B cell (primary cell): ENCODE measurements at regions not wholly inside any gene's neighbourhood (a gene's known extent, or its start where the extent isn't known, plus 50 kb on each side); places are given as distances from the start of the nearest gene placed in this dataset.

Experiments used
- ATAC-seq: fragments of 200-7000 bp; cut with Tn5 transposase; one replicate; pipeline ENCODE4 v1.10.0; 2021; ENCODE audit warnings: low read depth, mild to moderate bottlenecking, moderate number of reproducible peaks, moderate library complexity
- CTCF ChIA-PET: fragments of 350-600 bp; sonication (Branson Sonifier 250); formaldehyde crosslinking; loops from one replicate; lab custom pipeline; 2021; ENCODE audit warnings: antibody characterized with exemption, inconsistent platforms; lab: Charles Lee
- POLR2A ChIA-PET: fragments of 350-600 bp; sonication (Branson Sonifier 250); formaldehyde crosslinking; loops from one replicate; lab custom pipeline; 2021; ENCODE audit warnings: antibody characterized with exemption; lab: Charles Lee
- DNase-seq: peaks from one replicate; pipeline ENCODE4 v3.0.0; 2013
- H2AFZ ChIP-seq: 2 replicates; pipeline ENCODE4 v1.6.1; 2012; ENCODE audit warnings: mild to moderate bottlenecking, low read depth, low read length; ENCODE audit not compliant: insufficient read depth, poor library complexity, severe bottlenecking
- H3K27ac ChIP-seq, 2 donors: 1 replicate in 1 of 2; 2 replicates in 1 of 2; pipeline ENCODE4 v1.5.1; 2012 to 2013; ENCODE audit warnings: low read length in 2 of 2, mild to moderate bottlenecking in 2 of 2, moderate library complexity in 1 of 2
- H3K27me3 ChIP-seq, 4 experiments: fragments of 200-600 bp in 1 of 4; sonication (generic) in 1 of 4; replicated peaks in 1 of 4; 1 replicate in 2 of 4; 2 replicates in 2 of 4; pipeline versions ENCODE4 v1.6.1 to v1.7.0; 2013 to 2016; ENCODE audit warnings: low read length in 3 of 4, mild to moderate bottlenecking in 2 of 4, mixed read lengths in 1 of 4, moderate library complexity in 1 of 4; ENCODE audit not compliant: insufficient read depth in 4 of 4, control insufficient read depth in 3 of 4; ENCODE audit errors: control extremely low read depth in 1 of 4
- H3K36me3 ChIP-seq, 2 experiments: replicated peaks in 1 of 2; 1 replicate in 1 of 2; 2 replicates in 1 of 2; pipeline versions ENCODE4 v1.6.1 to v1.7.1; 2013; ENCODE audit warnings: low read length in 1 of 2; ENCODE audit not compliant: insufficient read depth in 2 of 2, control insufficient read depth in 1 of 2; ENCODE audit errors: control extremely low read depth in 1 of 2, extremely low read depth in 1 of 2
- H3K4me1 ChIP-seq, 2 donors: fragments of 200-600 bp in 1 of 2; sonication (generic) in 1 of 2; 1 replicate in 1 of 2; 2 replicates in 1 of 2; pipeline versions ENCODE4 v1.5.1 to v1.6.1; 2013 to 2017; ENCODE audit warnings: low read length in 2 of 2; ENCODE audit not compliant: control insufficient read depth in 2 of 2, insufficient read depth in 2 of 2
- H3K4me2 ChIP-seq: replicated peaks from 2 replicates; pipeline ENCODE3; 2012; ENCODE audit warnings: mild to moderate bottlenecking, low read depth, low read length; ENCODE audit not compliant: poor library complexity, severe bottlenecking
- H3K4me3 ChIP-seq, 5 experiments: fragments of 200-600 bp in 1 of 5; sonication (generic) in 1 of 5; 1 replicate in 3 of 5; 2 replicates in 2 of 5; pipeline versions ENCODE4 v1.5.1 to v1.7.0; 2011 to 2016; ENCODE audit warnings: low read length in 4 of 5, mild to moderate bottlenecking in 4 of 5, low read depth in 2 of 5, control low read depth in 1 of 5, moderate library complexity in 1 of 5; ENCODE audit not compliant: insufficient read depth in 1 of 5; ENCODE audit errors: control extremely low read depth in 1 of 5, extremely low read depth in 1 of 5
- H3K79me2 ChIP-seq: fragments of 200-600 bp; sonication (generic); one replicate; pipeline ENCODE4 v1.6.0; 2016; ENCODE audit warnings: low read length; ENCODE audit not compliant: control insufficient read depth, insufficient read depth
- H3K9ac ChIP-seq: fragments of 200-600 bp; sonication (generic); 2 replicates; pipeline ENCODE4 v1.6.1; 2017; ENCODE audit warnings: mild to moderate bottlenecking, low read length, moderate library complexity
- H3K9me3 ChIP-seq, 3 donors: one replicate each; pipeline versions ENCODE4 v1.6.1 to v1.7.1; 2013; ENCODE audit warnings: low read length in 2 of 3; ENCODE audit not compliant: control insufficient read depth in 2 of 3, insufficient read depth in 1 of 3; ENCODE audit errors: control extremely low read depth in 1 of 3
- H4K20me1 ChIP-seq: 2 replicates; pipeline ENCODE4 v1.6.0; 2012; ENCODE audit warnings: mild to moderate bottlenecking, low read length; ENCODE audit not compliant: insufficient read depth, control insufficient read depth, poor library complexity, severe bottlenecking
- H3K27ac Mint-ChIP-seq: one replicate; pipeline ENCODE4 v1.8.0; 2021; ENCODE audit warnings: mixed read lengths
- H3K27me3 Mint-ChIP-seq: one replicate; pipeline ENCODE4 v1.8.0; 2021; ENCODE audit warnings: mixed read lengths
- H3K4me1 Mint-ChIP-seq: one replicate; pipeline ENCODE4 v1.8.0; 2021; ENCODE audit warnings: mixed read lengths
- H3K4me3 Mint-ChIP-seq: one replicate; pipeline ENCODE4 v1.8.0; 2021; ENCODE audit warnings: mixed read lengths
- H3K9me3 Mint-ChIP-seq: one replicate; pipeline ENCODE4 v1.8.0; 2022; ENCODE audit warnings: mixed read lengths; ENCODE audit not compliant: insufficient read depth
- CTCF ChIP-seq: fragments of 200-600 bp; IDR thresholded peaks from one replicate; pipeline ENCODE4 v1.8.0; 2022; ENCODE audit warnings: antibody characterized with exemption, mild to moderate bottlenecking
- EZH2 ChIP-seq: IDR thresholded peaks from 2 replicates; pipeline ENCODE4 v1.6.1; 2012; ENCODE audit warnings: borderline replicate concordance, low read depth, mild to moderate bottlenecking, moderate library complexity, low read length; ENCODE audit not compliant: insufficient read depth, poor library complexity, severe bottlenecking
- WGBS: methylation state at CpG from one replicate; pipeline ENCODE4 v1.1.5; 2013; ENCODE audit warnings: missing lambda C conversion rate; ENCODE audit not compliant: insufficient coverage; 5-methylcytosine and 5-hydroxymethylcytosine counted together
- intact Hi-C: fragments of 100-400 bp; cut with micrococcal nuclease; formaldehyde crosslinking; loops from one replicate; pipeline ENCODE4 v1.10.0; 2022

- no peak for ATAC-seq
- H3K9me3 Mint-ChIP-seq: no peaks in the 10 kb centered on the region
- no CpG with 5 or more reads among the region's 2 CpGs for WGBS
Observed at GRCh38 chr3:118000219-118000618, 1034.4 kb downstream of the IGSF11 start.

GRCh38 chr3:118001380-118001779 is 1033.3 kb downstream of the IGSF11 start:
- no peak overlapping the region for H3K27ac ChIP-seq
- TF ChIP-seq CTCF: no peak
- TF ChIP-seq EZH2: no peak
- peaks cover 9 to 10% of the 10 kb centered on the region in 2 donors for H3K4me1 ChIP-seq
- no peaks in the 10 kb centered on the region for H3K79me2 ChIP-seq
- H3K27ac Mint-ChIP-seq: no peak overlapping the region
- ChIA-PET CTCF (interaction anchor here (0.6 kb wide), 1 partner anchor 1136 kb away, joined by 3 read pairs; no protein-coding TSS in a partner anchor), POLR2A (no interaction called here)
- H3K4me2 ChIP-seq: no peak overlapping the region
- H4K20me1 ChIP-seq: no peaks in the 10 kb centered on the region
- no CpG with 5 or more reads among the region's 2 CpGs for WGBS
- ATAC-seq (no peak), DNase-seq (no peak)
- H3K9me3 ChIP-seq: peaks cover 0 to 10% (median 0%) of the 10 kb centered on the region in 3 donors
- H3K4me3 Mint-ChIP-seq: no peak overlapping the region
- no peaks in the 10 kb centered on the region for H3K4me1 Mint-ChIP-seq
- intact Hi-C loops: no loop called here
- H3K9ac ChIP-seq: no peak overlapping the region
- H3K27me3 Mint-ChIP-seq: no peaks in the 10 kb centered on the region
- H3K9me3 Mint-ChIP-seq: peaks cover 2% of the 10 kb centered on the region
- H3K36me3 ChIP-seq: no peaks in the 10 kb centered on the region
- H3K4me3 ChIP-seq: no peak overlapping the region
- peaks cover 0 to 11% (median 3%) of the 10 kb centered on the region in 4 experiments for H3K27me3 ChIP-seq
- H2AFZ ChIP-seq: no peak overlapping the region

More at GRCh38 chr3:118000219-118000618, 1034.4 kb downstream of the IGSF11 start:
- no peak overlapping the region for H3K27ac Mint-ChIP-seq
- H3K4me3 Mint-ChIP-seq: no peak overlapping the region
- ChIA-PET CTCF (no interaction called here), POLR2A (no interaction called here)
- Histone ChIP-seq H3K27ac (no peak overlapping the region), H3K9ac (no peak overlapping the region), H3K4me3 (no peak overlapping the region), H3K4me2 (no peak overlapping the region), H3K36me3 (no peaks in the 10 kb centered on the region), H3K79me2 (no peaks in the 10 kb centered on the region), H4K20me1 (no peaks in the 10 kb centered on the region), H3K9me3 (peaks cover 0 to 10% (median 0%) of the 10 kb centered on the region in 3 donors), H3K27me3 (peaks cover 0 to 11% (median 3%) of the 10 kb centered on the region in 4 experiments), H3K4me1 (peaks cover 9 to 10% of the 10 kb centered on the region in 2 donors), H2AFZ (no peak overlapping the region)
- no peaks in the 10 kb centered on the region for H3K4me1 Mint-ChIP-seq
- TF ChIP-seq CTCF (no peak), EZH2 (no peak)
- DNase-seq: no peak
- H3K27me3 Mint-ChIP-seq: no peaks in the 10 kb centered on the region
- intact Hi-C loops: no loop called here
